ENCODE measurements at regions not wholly inside any gene's neighbourhood (a gene's known extent, or its start where the extent isn't known, plus 50 kb on each side); places are given as distances from the start of the nearest gene placed in this dataset.

DNA sequence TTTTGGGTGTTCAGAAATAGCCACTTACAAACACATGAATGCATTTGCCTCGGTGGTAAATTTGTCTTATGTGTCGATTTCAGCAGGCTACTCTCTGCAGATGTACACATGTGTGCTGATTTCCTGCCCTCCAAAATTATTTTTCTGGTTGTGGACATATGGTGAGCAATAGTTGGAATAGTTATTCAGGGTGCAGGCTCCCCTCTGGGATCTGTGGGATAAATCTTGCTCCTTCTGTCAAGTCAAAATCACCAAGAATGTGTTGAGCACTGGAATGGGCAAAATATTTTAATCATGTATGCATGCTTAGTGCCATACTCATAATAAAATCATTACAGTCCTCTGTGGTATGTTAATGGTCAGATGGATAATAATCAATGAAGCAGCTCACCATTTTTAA lies 684.5 kb downstream of the BCL11A start (continued):
- TF ChIP-seq KAT2A (conservative IDR thresholded peaks at IDR 0.05; ENCODE audit: control insufficient read depth, low read depth, low read length) = no peak
- no peak for TF ChIP-seq RFX5 (IDR thresholded peaks at IDR 0.05; ENCODE audit: low read depth, low read length)
- TF ChIP-seq, protein P1, sequence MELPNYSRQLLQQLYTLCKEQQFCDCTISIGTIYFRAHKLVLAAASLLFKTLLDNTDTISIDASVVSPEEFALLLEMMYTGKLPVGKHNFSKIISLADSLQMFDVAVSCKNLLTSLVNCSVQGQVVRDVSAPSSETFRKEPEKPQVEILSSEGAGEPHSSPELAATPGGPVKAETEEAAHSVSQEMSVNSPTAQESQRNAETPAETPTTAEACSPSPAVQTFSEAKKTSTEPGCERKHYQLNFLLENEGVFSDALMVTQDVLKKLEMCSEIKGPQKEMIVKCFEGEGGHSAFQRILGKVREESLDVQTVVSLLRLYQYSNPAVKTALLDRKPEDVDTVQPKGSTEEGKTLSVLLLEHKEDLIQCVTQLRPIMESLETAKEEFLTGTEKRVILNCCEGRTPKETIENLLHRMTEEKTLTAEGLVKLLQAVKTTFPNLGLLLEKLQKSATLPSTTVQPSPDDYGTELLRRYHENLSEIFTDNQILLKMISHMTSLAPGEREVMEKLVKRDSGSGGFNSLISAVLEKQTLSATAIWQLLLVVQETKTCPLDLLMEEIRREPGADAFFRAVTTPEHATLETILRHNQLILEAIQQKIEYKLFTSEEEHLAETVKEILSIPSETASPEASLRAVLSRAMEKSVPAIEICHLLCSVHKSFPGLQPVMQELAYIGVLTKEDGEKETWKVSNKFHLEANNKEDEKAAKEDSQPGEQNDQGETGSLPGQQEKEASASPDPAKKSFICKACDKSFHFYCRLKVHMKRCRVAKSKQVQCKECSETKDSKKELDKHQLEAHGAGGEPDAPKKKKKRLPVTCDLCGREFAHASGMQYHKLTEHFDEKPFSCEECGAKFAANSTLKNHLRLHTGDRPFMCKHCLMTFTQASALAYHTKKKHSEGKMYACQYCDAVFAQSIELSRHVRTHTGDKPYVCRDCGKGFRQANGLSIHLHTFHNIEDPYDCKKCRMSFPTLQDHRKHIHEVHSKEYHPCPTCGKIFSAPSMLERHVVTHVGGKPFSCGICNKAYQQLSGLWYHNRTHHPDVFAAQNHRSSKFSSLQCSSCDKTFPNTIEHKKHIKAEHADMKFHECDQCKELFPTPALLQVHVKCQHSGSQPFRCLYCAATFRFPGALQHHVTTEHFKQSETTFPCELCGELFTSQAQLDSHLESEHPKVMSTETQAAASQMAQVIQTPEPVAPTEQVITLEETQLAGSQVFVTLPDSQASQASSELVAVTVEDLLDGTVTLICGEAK (IDR thresholded peaks at IDR 0.05; ENCODE audit: borderline replicate concordance) = no peak
- TF ChIP-seq STAT3 (IDR thresholded peaks at IDR 0.05; ENCODE audit: low read depth, low read length) = no peak

DNA sequence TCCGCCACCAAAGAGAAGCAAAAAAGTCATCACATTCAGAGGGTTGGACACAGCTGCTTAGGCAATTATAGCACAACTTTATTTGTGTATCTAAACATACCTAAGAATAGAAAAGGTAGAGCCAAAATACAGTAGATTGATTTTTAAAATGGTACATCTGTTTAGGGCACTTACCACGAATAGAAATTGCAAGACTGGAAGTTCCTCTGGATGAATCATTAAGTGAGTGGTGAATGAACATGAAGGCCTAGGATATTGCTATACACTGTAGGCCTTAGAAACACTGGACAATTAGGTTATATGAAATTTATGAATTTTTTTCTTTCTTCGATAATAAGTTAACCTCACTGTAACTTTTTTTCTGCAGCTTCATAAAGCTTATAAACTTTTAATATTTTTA lies 687.0 kb downstream of the BCL11A start:
- ChIA-PET POLR2A (no interaction called here), RAD21 (ENCODE audit: unreplicated experiment) (no interaction called here), SMC1A (ENCODE audit: uncharacterized antibody, unreplicated experiment) (no interaction called here), CTCF (no interaction called here)
- H3K27ac ChIP-seq (ENCODE audit: control insufficient read depth, insufficient read depth) = no peak overlapping the region
- WGBS (ENCODE audit: insufficient coverage, insufficient replicate concordance, low lambda C conversion rate, missing lambda C conversion rate) = 33% methylated on average over 3 of the region's 3 CpGs
- BruUV-seq (replicated peaks) = no TSS peak
- H3K4me3 ChIP-seq = no peak overlapping the region
- no peak for ATAC-seq
- H3K4me1 ChIP-seq (ENCODE audit: control insufficient read depth, insufficient read depth, low read length) = no peaks in the 10 kb centered on the region
- intact Hi-C loops (cut with micrococcal nuclease; ENCODE audit: unreplicated experiment) = no loop called here
- H4K20me1 ChIP-seq (ENCODE audit: control insufficient read depth, insufficient read depth) = no peaks in the 10 kb centered on the region
- H3K9ac ChIP-seq (ENCODE audit: control insufficient read depth, insufficient read depth, low read length) = no peak overlapping the region
- H3K9me3 ChIP-seq (replicated peaks; ENCODE audit: control insufficient read depth, insufficient read depth, low read length) = no peaks in the 10 kb centered on the region; the same call in 2 of the 3 replicates
- H3K27me3 ChIP-seq (replicated peaks in 1 of 2; ENCODE audit: control insufficient read depth in 2 of 2, insufficient read depth in 2 of 2, low read length in 1 of 2) = no peaks in the 10 kb centered on the region
- TF ChIP-seq BCL11A (IDR thresholded peaks at IDR 0.05; ENCODE audit: low read depth, low read length) (no peak), NFYA (IDR thresholded peaks at IDR 0.05; ENCODE audit: borderline replicate concordance, low read depth, low read length) (no peak), EGR1 (IDR thresholded peaks at IDR 0.05; ENCODE audit: borderline replicate concordance in 1 of 2, low read depth in 2 of 2, low read length in 2 of 2) (no peak), FOS (IDR thresholded peaks at IDR 0.05; ENCODE audit: borderline replicate concordance, extremely low read depth, insufficient read length) (no peak)
- TF ChIP-seq, protein P2, sequence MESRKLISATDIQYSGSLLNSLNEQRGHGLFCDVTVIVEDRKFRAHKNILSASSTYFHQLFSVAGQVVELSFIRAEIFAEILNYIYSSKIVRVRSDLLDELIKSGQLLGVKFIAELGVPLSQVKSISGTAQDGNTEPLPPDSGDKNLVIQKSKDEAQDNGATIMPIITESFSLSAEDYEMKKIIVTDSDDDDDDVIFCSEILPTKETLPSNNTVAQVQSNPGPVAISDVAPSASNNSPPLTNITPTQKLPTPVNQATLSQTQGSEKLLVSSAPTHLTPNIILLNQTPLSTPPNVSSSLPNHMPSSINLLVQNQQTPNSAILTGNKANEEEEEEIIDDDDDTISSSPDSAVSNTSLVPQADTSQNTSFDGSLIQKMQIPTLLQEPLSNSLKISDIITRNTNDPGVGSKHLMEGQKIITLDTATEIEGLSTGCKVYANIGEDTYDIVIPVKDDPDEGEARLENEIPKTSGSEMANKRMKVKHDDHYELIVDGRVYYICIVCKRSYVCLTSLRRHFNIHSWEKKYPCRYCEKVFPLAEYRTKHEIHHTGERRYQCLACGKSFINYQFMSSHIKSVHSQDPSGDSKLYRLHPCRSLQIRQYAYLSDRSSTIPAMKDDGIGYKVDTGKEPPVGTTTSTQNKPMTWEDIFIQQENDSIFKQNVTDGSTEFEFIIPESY (IDR thresholded peaks at IDR 0.05) = no peak
- H3K79me2 ChIP-seq (ENCODE audit: control insufficient read depth, insufficient read depth, low read length) = no peaks in the 10 kb centered on the region
- no peaks in the 10 kb centered on the region for H3K36me3 ChIP-seq (ENCODE audit: control insufficient read depth in 2 of 2, insufficient read depth in 2 of 2, low read length in 1 of 2)
- no peak for DNase-seq (ENCODE audit: low read depth, low spot score)
- in situ Hi-C loops (cut with MboI) = no loop called here
- H2AFZ ChIP-seq (ENCODE audit: control insufficient read depth, low read depth, low read length) = no peak overlapping the region
- no peak overlapping the region for H3K4me2 ChIP-seq (ENCODE audit: control insufficient read depth, insufficient read depth)
- FAIRE-seq = no peak

All from GM12878 (cell line).